ENCODE measurements at regions not wholly inside any gene's neighbourhood (a gene's known extent, or its start where the extent isn't known, plus 50 kb on each side); places are given as distances from the start of the nearest gene placed in this dataset.

DNA sequence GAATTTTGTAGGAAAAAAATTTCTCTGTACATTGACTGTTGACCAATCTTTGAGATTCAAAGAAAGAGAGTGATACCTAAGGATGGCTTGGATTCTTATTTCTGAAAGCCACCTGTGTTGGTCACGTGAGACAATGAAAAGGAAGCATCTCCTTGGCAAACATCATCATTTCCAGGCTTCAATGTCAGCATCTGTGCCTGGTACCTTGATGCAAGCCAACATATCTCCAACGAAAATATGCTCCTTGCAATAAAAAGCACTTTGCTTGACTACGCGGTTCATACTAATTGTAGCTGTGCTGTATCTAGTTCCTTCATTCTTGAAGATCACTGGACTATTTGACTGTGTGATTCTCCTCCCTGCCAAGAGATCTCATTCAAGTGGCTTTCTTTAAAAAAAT lies 503.4 kb upstream of the PSMD7 start:
- H4K20me1 ChIP-seq (ENCODE audit: control insufficient read depth, insufficient read depth, low read depth, low read length): no peaks in the 10 kb centered on the region
- H3K79me2 ChIP-seq (ENCODE audit: control insufficient read depth, low read length): no peaks in the 10 kb centered on the region
- no peaks in the 10 kb centered on the region for H3K27me3 ChIP-seq (ENCODE audit: control insufficient read depth, low read length)
- no peaks in the 10 kb centered on the region for H3K4me1 ChIP-seq (ENCODE audit: control insufficient read depth, low read length)
- H3K27ac ChIP-seq (ENCODE audit: low read depth, low read length): no peak overlapping the region
- TF ChIP-seq, protein P1, sequence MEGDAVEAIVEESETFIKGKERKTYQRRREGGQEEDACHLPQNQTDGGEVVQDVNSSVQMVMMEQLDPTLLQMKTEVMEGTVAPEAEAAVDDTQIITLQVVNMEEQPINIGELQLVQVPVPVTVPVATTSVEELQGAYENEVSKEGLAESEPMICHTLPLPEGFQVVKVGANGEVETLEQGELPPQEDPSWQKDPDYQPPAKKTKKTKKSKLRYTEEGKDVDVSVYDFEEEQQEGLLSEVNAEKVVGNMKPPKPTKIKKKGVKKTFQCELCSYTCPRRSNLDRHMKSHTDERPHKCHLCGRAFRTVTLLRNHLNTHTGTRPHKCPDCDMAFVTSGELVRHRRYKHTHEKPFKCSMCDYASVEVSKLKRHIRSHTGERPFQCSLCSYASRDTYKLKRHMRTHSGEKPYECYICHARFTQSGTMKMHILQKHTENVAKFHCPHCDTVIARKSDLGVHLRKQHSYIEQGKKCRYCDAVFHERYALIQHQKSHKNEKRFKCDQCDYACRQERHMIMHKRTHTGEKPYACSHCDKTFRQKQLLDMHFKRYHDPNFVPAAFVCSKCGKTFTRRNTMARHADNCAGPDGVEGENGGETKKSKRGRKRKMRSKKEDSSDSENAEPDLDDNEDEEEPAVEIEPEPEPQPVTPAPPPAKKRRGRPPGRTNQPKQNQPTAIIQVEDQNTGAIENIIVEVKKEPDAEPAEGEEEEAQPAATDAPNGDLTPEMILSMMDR (IDR thresholded peaks at IDR 0.05; ENCODE audit: low read depth, low read length, poor library complexity, severe bottlenecking): no peak
- no peak for TF ChIP-seq EZH2phosphoT487 (IDR thresholded peaks at IDR 0.05; ENCODE audit: borderline replicate concordance, low read length)
- H3K4me3 ChIP-seq (ENCODE audit: low read length): no peak overlapping the region
- H3K9me3 ChIP-seq (ENCODE audit: control insufficient read depth, insufficient read depth, low read length): no peaks in the 10 kb centered on the region
- H3F3A ChIP-seq (ENCODE audit: control insufficient read depth, insufficient read depth): no peaks in the 10 kb centered on the region
- no peaks in the 10 kb centered on the region for H3K36me3 ChIP-seq (ENCODE audit: control insufficient read depth, low read length)
- no peak overlapping the region for H3K4me2 ChIP-seq (ENCODE audit: low read length)
- no peaks in the 10 kb centered on the region for H3K9me2 ChIP-seq (replicated peaks; ENCODE audit: control insufficient read depth, low read length)

GRCh38 chr16:73792199-73793020 lies 504.2 kb upstream of the PSMD7 start:
- no peaks in the 10 kb centered on the region for H3K9me2 ChIP-seq (replicated peaks; ENCODE audit: control insufficient read depth, low read length)
- no peak overlapping the region for H3K4me2 ChIP-seq (ENCODE audit: low read length)
- no peak for TF ChIP-seq EZH2phosphoT487 (IDR thresholded peaks at IDR 0.05; ENCODE audit: borderline replicate concordance, low read length)
- TF ChIP-seq, protein P1 (IDR thresholded peaks at IDR 0.05; ENCODE audit: low read depth, low read length, poor library complexity, severe bottlenecking): no peak
- no peaks in the 10 kb centered on the region for H3K4me1 ChIP-seq (ENCODE audit: control insufficient read depth, low read length)
- H3K27ac ChIP-seq (ENCODE audit: low read depth, low read length): no peak overlapping the region
- no peaks in the 10 kb centered on the region for H3K36me3 ChIP-seq (ENCODE audit: control insufficient read depth, low read length)
- H3K9me3 ChIP-seq (ENCODE audit: control insufficient read depth, insufficient read depth, low read length): no peaks in the 10 kb centered on the region
- H3K4me3 ChIP-seq (ENCODE audit: low read length): no peak overlapping the region
- H3F3A ChIP-seq (ENCODE audit: control insufficient read depth, insufficient read depth): no peaks in the 10 kb centered on the region
- no peaks in the 10 kb centered on the region for H3K27me3 ChIP-seq (ENCODE audit: control insufficient read depth, low read length)
- no peaks in the 10 kb centered on the region for H3K79me2 ChIP-seq (ENCODE audit: control insufficient read depth, low read length)
- no peaks in the 10 kb centered on the region for H4K20me1 ChIP-seq (ENCODE audit: control insufficient read depth, insufficient read depth, low read depth, low read length)

- Histone ChIP-seq H3K4me3 (ENCODE audit: low read length) (no peak overlapping the region), H3F3A (ENCODE audit: control insufficient read depth, insufficient read depth) (no peaks in the 10 kb centered on the region), H3K27ac (ENCODE audit: low read depth, low read length) (no peak overlapping the region), H3K9me3 (ENCODE audit: control insufficient read depth, insufficient read depth, low read length) (no peaks in the 10 kb centered on the region), H3K4me2 (ENCODE audit: low read length) (no peak overlapping the region), H3K36me3 (ENCODE audit: control insufficient read depth, low read length) (no peaks in the 10 kb centered on the region), H3K9me2 (replicated peaks; ENCODE audit: control insufficient read depth, low read length) (no peaks in the 10 kb centered on the region), H3K79me2 (ENCODE audit: control insufficient read depth, low read length) (no peaks in the 10 kb centered on the region), H4K20me1 (ENCODE audit: control insufficient read depth, insufficient read depth, low read depth, low read length) (no peaks in the 10 kb centered on the region), H3K27me3 (ENCODE audit: control insufficient read depth, low read length) (no peaks in the 10 kb centered on the region), H3K4me1 (ENCODE audit: control insufficient read depth, low read length) (no peaks in the 10 kb centered on the region)
- TF ChIP-seq, protein P1 (IDR thresholded peaks at IDR 0.05; ENCODE audit: low read depth, low read length, poor library complexity, severe bottlenecking): no peak
- no peak for TF ChIP-seq EZH2phosphoT487 (IDR thresholded peaks at IDR 0.05; ENCODE audit: borderline replicate concordance, low read length)
Measured at GRCh38 chr16:73781297-73781696, 515.3 kb upstream of the PSMD7 start.

Measured in DOHH2 (cell line).